H1 (cell line): ENCODE measurements at regions not wholly inside any gene's neighbourhood (a gene's known extent, or its start where the extent isn't known, plus 50 kb on each side); places are given as distances from the start of the nearest gene placed in this dataset.

Experiments used
- CEBPB ChIP-seq: IDR thresholded peaks from 2 replicates; pipeline ENCODE4 v1.6.1; 2012; ENCODE audit warnings: low read depth, low read length
- TF ChIP-seq, protein P1 (sequence below): fragments of 300-600 bp; sonication (generic); IDR thresholded peaks from 2 replicates; pipeline ENCODE4 v1.7.1; 2012; ENCODE audit warnings: low read length, moderate library complexity, mild to moderate bottlenecking, inconsistent platforms; ENCODE audit not compliant: insufficient replicate concordance

DNA sequence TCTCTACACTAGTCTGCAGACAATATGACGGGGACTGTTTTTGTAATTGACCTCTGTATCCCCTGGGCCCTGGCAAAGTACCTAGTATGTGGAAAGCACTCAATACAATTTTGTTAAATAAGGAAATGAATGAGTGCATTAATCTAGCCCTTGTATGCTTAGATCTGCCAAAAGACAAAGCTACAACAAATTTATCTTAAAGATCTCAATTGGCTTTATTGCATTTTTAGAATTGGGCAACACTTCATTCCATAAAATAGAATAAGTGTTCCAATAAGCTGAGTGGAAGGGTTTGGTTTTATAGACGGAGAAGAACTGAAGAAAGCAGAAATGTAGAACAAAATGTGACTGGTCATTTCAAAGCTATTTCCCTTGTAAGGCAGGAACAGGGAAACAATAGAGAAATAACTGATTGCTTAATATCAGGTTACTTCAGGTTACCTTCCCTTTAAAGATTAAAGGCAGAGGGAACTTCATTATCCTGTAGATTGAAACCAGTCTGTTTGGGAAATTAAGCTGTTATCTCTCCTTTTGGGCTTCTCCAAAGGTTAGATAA is 108.3 kb upstream of the MME start (continued):
- TF ChIP-seq, protein P1, sequence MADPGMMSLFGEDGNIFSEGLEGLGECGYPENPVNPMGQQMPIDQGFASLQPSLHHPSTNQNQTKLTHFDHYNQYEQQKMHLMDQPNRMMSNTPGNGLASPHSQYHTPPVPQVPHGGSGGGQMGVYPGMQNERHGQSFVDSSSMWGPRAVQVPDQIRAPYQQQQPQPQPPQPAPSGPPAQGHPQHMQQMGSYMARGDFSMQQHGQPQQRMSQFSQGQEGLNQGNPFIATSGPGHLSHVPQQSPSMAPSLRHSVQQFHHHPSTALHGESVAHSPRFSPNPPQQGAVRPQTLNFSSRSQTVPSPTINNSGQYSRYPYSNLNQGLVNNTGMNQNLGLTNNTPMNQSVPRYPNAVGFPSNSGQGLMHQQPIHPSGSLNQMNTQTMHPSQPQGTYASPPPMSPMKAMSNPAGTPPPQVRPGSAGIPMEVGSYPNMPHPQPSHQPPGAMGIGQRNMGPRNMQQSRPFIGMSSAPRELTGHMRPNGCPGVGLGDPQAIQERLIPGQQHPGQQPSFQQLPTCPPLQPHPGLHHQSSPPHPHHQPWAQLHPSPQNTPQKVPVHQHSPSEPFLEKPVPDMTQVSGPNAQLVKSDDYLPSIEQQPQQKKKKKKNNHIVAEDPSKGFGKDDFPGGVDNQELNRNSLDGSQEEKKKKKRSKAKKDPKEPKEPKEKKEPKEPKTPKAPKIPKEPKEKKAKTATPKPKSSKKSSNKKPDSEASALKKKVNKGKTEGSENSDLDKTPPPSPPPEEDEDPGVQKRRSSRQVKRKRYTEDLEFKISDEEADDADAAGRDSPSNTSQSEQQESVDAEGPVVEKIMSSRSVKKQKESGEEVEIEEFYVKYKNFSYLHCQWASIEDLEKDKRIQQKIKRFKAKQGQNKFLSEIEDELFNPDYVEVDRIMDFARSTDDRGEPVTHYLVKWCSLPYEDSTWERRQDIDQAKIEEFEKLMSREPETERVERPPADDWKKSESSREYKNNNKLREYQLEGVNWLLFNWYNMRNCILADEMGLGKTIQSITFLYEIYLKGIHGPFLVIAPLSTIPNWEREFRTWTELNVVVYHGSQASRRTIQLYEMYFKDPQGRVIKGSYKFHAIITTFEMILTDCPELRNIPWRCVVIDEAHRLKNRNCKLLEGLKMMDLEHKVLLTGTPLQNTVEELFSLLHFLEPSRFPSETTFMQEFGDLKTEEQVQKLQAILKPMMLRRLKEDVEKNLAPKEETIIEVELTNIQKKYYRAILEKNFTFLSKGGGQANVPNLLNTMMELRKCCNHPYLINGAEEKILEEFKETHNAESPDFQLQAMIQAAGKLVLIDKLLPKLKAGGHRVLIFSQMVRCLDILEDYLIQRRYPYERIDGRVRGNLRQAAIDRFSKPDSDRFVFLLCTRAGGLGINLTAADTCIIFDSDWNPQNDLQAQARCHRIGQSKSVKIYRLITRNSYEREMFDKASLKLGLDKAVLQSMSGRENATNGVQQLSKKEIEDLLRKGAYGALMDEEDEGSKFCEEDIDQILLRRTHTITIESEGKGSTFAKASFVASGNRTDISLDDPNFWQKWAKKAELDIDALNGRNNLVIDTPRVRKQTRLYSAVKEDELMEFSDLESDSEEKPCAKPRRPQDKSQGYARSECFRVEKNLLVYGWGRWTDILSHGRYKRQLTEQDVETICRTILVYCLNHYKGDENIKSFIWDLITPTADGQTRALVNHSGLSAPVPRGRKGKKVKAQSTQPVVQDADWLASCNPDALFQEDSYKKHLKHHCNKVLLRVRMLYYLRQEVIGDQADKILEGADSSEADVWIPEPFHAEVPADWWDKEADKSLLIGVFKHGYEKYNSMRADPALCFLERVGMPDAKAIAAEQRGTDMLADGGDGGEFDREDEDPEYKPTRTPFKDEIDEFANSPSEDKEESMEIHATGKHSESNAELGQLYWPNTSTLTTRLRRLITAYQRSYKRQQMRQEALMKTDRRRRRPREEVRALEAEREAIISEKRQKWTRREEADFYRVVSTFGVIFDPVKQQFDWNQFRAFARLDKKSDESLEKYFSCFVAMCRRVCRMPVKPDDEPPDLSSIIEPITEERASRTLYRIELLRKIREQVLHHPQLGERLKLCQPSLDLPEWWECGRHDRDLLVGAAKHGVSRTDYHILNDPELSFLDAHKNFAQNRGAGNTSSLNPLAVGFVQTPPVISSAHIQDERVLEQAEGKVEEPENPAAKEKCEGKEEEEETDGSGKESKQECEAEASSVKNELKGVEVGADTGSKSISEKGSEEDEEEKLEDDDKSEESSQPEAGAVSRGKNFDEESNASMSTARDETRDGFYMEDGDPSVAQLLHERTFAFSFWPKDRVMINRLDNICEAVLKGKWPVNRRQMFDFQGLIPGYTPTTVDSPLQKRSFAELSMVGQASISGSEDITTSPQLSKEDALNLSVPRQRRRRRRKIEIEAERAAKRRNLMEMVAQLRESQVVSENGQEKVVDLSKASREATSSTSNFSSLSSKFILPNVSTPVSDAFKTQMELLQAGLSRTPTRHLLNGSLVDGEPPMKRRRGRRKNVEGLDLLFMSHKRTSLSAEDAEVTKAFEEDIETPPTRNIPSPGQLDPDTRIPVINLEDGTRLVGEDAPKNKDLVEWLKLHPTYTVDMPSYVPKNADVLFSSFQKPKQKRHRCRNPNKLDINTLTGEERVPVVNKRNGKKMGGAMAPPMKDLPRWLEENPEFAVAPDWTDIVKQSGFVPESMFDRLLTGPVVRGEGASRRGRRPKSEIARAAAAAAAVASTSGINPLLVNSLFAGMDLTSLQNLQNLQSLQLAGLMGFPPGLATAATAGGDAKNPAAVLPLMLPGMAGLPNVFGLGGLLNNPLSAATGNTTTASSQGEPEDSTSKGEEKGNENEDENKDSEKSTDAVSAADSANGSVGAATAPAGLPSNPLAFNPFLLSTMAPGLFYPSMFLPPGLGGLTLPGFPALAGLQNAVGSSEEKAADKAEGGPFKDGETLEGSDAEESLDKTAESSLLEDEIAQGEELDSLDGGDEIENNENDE: no peak
- peak; percentile 33; the same call in 1 of the 2 replicates for TF ChIP-seq CEBPB
